ENCODE measurements at regions not wholly inside any gene's neighbourhood (a gene's known extent, or its start where the extent isn't known, plus 50 kb on each side); places are given as distances from the start of the nearest gene placed in this dataset.
"Not testable (repeated sequence)": the region's sequence is repeated elsewhere in the genome, so short reads cannot be mapped to it uniquely, and the experiment has no call there.

GRCh38 chr10:131574707-131575430 lies 263.3 kb upstream of the TCERG1L start:
- H3K4me3 Mint-ChIP-seq = no peak overlapping the region
- H3K4me1 Mint-ChIP-seq (ENCODE audit: low read depth) = no peaks in the 10 kb centered on the region
- H3K9me3 Mint-ChIP-seq = no peaks in the 10 kb centered on the region
- H3K27me3 Mint-ChIP-seq = no peaks in the 10 kb centered on the region
- H3K27ac Mint-ChIP-seq = no peak overlapping the region
- H3K36me3 Mint-ChIP-seq (ENCODE audit: low read depth) = no peaks in the 10 kb centered on the region

- Mint-ChIP-seq H3K9me3 (no peaks in the 10 kb centered on the region), H3K36me3 (ENCODE audit: low read depth) (no peaks in the 10 kb centered on the region), H3K27me3 (no peaks in the 10 kb centered on the region), H3K4me3 (no peak overlapping the region), H3K4me1 (ENCODE audit: low read depth) (no peaks in the 10 kb centered on the region), H3K27ac (no peak overlapping the region)
Observed at GRCh38 chr10:131575877-131576276, 264.4 kb upstream of the TCERG1L start.

- Mint-ChIP-seq H3K4me1 (ENCODE audit: low read depth) (no peaks in the 10 kb centered on the region), H3K27ac (no peak overlapping the region), H3K9me3 (no peaks in the 10 kb centered on the region), H3K27me3 (no peaks in the 10 kb centered on the region), H3K36me3 (ENCODE audit: low read depth) (no peaks in the 10 kb centered on the region), H3K4me3 (no peak overlapping the region)
Observed at GRCh38 chr10:131576341-131577177, 265.0 kb upstream of the TCERG1L start.

GRCh38 chr10:131577178-131577555 lies 265.6 kb upstream of the TCERG1L start:
- Mint-ChIP-seq H3K4me3 (no peak overlapping the region), H3K27me3 (no peaks in the 10 kb centered on the region), H3K9me3 (no peaks in the 10 kb centered on the region), H3K36me3 (ENCODE audit: low read depth) (no peaks in the 10 kb centered on the region), H3K4me1 (ENCODE audit: low read depth) (no peaks in the 10 kb centered on the region), H3K27ac (no peak overlapping the region)

GRCh38 chr10:131577786-131578471 lies 266.4 kb upstream of the TCERG1L start:
- Mint-ChIP-seq H3K4me3 (no peak overlapping the region), H3K27ac (no peak overlapping the region), H3K4me1 (ENCODE audit: low read depth) (no peaks in the 10 kb centered on the region), H3K27me3 (no peaks in the 10 kb centered on the region), H3K9me3 (no peaks in the 10 kb centered on the region), H3K36me3 (ENCODE audit: low read depth) (no peaks in the 10 kb centered on the region)

DNA sequence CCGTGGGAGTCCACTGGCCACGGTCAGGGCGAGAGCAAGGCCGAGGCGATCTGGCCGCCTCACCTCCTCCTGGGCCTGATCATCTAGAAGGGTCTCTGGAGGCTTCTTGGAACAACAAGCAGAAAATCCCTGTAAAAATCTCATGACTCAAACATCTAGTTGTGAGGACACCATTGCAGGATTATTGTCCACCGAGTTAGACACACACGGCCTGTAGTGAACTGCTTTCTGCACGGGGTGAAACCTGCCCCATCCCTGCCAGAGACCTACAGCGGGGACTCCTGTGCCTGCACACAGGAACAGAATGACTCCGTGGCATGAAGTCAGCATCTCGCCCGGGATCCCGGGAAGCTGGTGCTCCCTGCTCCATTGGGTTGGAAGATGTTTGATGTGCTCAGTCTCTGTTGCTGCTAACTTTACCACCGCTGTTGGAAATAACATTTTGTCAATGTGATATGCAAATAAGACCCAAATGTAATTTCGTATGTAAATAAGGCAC lies 267.0 kb upstream of the TCERG1L start:
- H3K27ac Mint-ChIP-seq = no peak overlapping the region
- no peaks in the 10 kb centered on the region for H3K9me3 Mint-ChIP-seq
- no peaks in the 10 kb centered on the region for H3K27me3 Mint-ChIP-seq
- no peaks in the 10 kb centered on the region for H3K36me3 Mint-ChIP-seq (ENCODE audit: low read depth)
- H3K4me1 Mint-ChIP-seq (ENCODE audit: low read depth) = no peaks in the 10 kb centered on the region
- H3K4me3 Mint-ChIP-seq = no peak overlapping the region

DNA sequence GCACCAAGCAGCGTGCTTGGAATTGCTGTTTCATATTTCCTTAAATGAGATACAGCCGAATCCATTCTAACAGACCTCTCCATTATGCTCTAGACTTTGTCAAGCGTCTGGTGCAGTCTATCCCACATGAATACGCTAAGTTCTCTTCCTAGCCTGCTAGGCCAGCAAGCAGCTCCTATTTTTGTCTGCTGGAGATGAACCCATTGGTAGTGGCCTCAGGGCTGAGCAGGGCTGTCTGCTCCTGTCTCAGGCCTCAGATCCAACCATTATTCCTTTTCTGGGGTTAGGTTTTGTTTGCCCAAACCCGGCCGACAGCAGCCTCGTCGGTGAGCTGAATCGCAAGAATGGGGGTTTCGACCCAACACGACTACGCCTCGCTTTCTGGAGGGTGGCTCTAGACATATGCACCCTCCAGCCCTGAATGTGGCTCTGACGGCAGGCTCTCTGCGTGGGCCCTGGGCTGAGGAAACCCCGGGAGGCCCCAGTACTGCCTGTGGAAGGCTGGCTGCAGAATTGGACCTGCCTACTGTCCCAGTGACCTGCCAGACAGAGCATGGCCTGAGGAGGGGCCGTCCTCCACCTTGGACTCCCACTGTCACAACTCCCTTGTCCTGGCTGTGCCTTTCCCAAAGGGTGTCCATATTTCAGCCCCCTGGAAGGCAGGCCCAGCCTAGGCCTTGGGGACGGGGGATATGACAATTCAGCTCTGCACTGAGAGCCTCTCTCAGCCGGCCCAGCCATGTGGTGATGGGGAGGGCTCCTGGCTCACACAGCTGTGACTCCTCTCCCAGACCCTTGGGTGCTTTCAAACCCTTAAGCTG lies 267.9 kb upstream of the TCERG1L start:
- Mint-ChIP-seq H3K27me3 (no peaks in the 10 kb centered on the region), H3K4me3 (no peak overlapping the region), H3K4me1 (ENCODE audit: low read depth) (no peaks in the 10 kb centered on the region), H3K27ac (no peak overlapping the region), H3K9me3 (no peaks in the 10 kb centered on the region), H3K36me3 (ENCODE audit: low read depth) (no peaks in the 10 kb centered on the region)

DNA sequence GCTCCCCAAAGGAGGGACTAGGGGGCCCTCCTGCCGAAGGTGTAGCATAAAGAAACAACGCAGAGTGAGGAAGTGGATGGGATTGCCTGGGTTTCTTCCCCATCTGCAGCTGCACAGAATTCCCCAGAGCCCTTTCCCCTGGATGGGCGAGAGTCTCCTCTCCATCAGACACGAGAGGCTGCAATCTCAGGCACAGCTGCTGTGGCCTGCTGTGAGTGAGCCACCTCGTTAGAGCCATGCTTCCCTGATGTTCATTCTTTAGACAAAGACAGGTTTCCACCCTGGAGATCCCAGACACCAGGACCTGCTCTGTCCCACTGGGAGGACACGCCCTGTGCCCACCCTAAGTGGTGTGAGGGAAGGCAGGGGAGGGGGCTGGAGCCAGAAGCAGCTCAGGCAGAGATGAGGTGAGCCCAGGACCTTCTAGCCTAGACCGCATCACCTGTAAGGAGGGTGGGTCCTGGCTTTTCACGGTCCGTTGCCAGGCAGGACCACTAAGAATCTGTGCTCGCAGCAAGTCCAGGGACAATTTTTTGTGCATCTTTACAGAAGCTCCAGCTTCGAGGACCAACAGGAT lies 268.6 kb upstream of the TCERG1L start:
- Mint-ChIP-seq H3K27ac (no peak overlapping the region), H3K27me3 (no peaks in the 10 kb centered on the region), H3K4me1 (ENCODE audit: low read depth) (no peaks in the 10 kb centered on the region), H3K9me3 (no peaks in the 10 kb centered on the region), H3K4me3 (no peak overlapping the region), H3K36me3 (ENCODE audit: low read depth) (no peaks in the 10 kb centered on the region)

DNA sequence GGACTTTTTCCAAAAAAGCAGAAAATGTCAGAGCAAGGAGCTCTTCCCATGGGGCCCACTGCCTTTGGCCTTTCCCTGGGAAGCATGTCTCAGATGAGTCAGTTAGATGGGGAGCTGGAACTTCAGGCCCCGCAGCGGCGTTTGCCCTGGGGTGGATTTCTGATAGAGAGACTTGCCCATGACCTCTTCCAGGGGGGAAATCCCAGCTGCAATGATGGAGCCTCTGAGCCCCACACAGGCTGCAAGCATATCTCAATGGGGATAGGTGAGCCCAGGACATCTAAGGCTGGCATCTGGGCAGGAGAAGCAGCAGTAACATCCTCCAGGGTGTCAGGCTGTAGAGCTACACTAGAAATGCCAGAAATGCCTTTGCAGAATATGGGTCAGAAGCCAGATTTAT lies 269.2 kb upstream of the TCERG1L start:
- H3K9me3 Mint-ChIP-seq = no peaks in the 10 kb centered on the region
- no peak overlapping the region for H3K4me3 Mint-ChIP-seq
- H3K27ac Mint-ChIP-seq = no peak overlapping the region
- no peaks in the 10 kb centered on the region for H3K36me3 Mint-ChIP-seq (ENCODE audit: low read depth)
- no peaks in the 10 kb centered on the region for H3K4me1 Mint-ChIP-seq (ENCODE audit: low read depth)
- no peaks in the 10 kb centered on the region for H3K27me3 Mint-ChIP-seq

- H3K9me3 Mint-ChIP-seq; H3K36me3 Mint-ChIP-seq (ENCODE audit: low read depth); H3K27ac Mint-ChIP-seq; H3K4me1 Mint-ChIP-seq (ENCODE audit: low read depth); H3K4me3 Mint-ChIP-seq; H3K27me3 Mint-ChIP-seq: not testable (repeated sequence)
Observed at GRCh38 chr10:131581547-131581946, 270.0 kb upstream of the TCERG1L start.

GRCh38 chr10:131584287-131584686 lies 272.8 kb upstream of the TCERG1L start:
- no peak overlapping the region for H3K27ac Mint-ChIP-seq
- H3K9me3 Mint-ChIP-seq = no peaks in the 10 kb centered on the region
- H3K27me3 Mint-ChIP-seq = no peaks in the 10 kb centered on the region
- no peak overlapping the region for H3K4me3 Mint-ChIP-seq
- no peaks in the 10 kb centered on the region for H3K4me1 Mint-ChIP-seq (ENCODE audit: low read depth)
- H3K36me3 Mint-ChIP-seq (ENCODE audit: low read depth) = no peaks in the 10 kb centered on the region

DNA sequence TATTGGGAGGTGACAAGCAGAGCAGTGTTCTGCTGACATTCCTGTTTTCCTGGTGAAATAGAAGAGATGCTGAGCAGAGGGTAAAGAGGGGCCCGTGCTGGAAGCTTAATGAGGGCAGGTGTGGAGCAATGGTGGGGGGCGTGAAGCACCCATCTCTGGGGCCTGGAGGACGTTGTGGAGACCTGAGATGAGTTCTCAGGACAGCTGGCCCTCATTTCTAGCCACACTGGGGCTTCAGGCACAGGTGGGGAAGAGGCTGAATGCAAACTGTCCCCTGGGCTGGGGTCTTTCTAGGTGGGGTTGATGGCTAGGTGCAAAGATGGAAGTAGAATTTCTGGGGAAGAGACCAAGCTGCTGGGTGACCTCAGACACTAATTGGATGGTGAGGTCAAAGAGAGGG lies 274.2 kb upstream of the TCERG1L start:
- H3K9me3 Mint-ChIP-seq = no peaks in the 10 kb centered on the region
- no peaks in the 10 kb centered on the region for H3K36me3 Mint-ChIP-seq (ENCODE audit: low read depth)
- no peak overlapping the region for H3K4me3 Mint-ChIP-seq
- no peaks in the 10 kb centered on the region for H3K4me1 Mint-ChIP-seq (ENCODE audit: low read depth)
- H3K27ac Mint-ChIP-seq = no peak overlapping the region
- H3K27me3 Mint-ChIP-seq = no peaks in the 10 kb centered on the region

GRCh38 chr10:131586958-131587357 lies 275.4 kb upstream of the TCERG1L start:
- Mint-ChIP-seq H3K27me3 (no peaks in the 10 kb centered on the region), H3K36me3 (ENCODE audit: low read depth) (no peaks in the 10 kb centered on the region), H3K27ac (no peak overlapping the region), H3K4me3 (no peak overlapping the region), H3K4me1 (ENCODE audit: low read depth) (no peaks in the 10 kb centered on the region), H3K9me3 (no peaks in the 10 kb centered on the region)

- H3K27me3 Mint-ChIP-seq = no peaks in the 10 kb centered on the region
- H3K4me3 Mint-ChIP-seq = no peak overlapping the region
- no peaks in the 10 kb centered on the region for H3K36me3 Mint-ChIP-seq (ENCODE audit: low read depth)
- no peaks in the 10 kb centered on the region for H3K9me3 Mint-ChIP-seq
- H3K27ac Mint-ChIP-seq = no peak overlapping the region
- H3K4me1 Mint-ChIP-seq (ENCODE audit: low read depth) = no peaks in the 10 kb centered on the region
Observed at GRCh38 chr10:131587976-131588680, 276.6 kb upstream of the TCERG1L start.
